ENCODE measurements at regions not wholly inside any gene's neighbourhood (a gene's known extent, or its start where the extent isn't known, plus 50 kb on each side); places are given as distances from the start of the nearest gene placed in this dataset.

DNA sequence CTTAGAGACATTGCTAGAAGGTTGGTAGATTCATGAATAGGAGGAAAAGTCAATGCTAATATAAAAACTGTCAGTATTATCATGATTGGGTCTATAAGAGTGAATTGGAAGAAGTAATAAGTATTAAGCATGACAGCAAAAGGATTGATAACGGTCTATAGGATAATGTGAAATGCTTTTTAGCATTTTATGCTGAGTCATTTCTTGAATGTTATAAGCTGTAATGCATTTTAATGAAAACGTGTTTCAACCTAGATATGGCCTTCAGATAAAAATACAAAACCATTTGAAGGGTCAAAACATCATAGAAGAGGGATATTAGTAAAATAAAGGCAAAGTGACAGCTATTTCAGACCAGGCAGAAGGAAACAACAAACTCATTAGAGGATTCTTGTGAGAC lies 353.5 kb downstream of the SH2D1A start:
- no peak overlapping the region for H3K18ac ChIP-seq (ENCODE audit: low read depth, low read length)
- H2BK120ac ChIP-seq (ENCODE audit: low read depth, low read length) = no peak overlapping the region
- no peaks in the 10 kb centered on the region for H4K20me1 ChIP-seq (ENCODE audit: insufficient read depth, low read length)
- H4K91ac ChIP-seq (ENCODE audit: insufficient read depth, low read depth, low read length) = no peak overlapping the region
- no CpG with 5 or more reads among the region's 2 CpGs for WGBS, 2 experiments (ENCODE audit: extremely low coverage in 2 of 2, insufficient read length in 1 of 2)
- ATAC-seq (ENCODE audit: low read depth) (no peak), DNase-seq (no peak)
- TF ChIP-seq MXI1 (IDR thresholded peaks at IDR 0.05; ENCODE audit: borderline replicate concordance, low read depth, low read length) = no peak
- no peak for TF ChIP-seq CEBPB (IDR thresholded peaks at IDR 0.05; ENCODE audit: low read depth, low read length)
- TF ChIP-seq MAFK (IDR thresholded peaks at IDR 0.05; ENCODE audit: low read depth, low read length) = no peak
- TF ChIP-seq NFE2L2 (IDR thresholded peaks at IDR 0.05; ENCODE audit: low read depth, low read length) = peak; percentile 79
- TF ChIP-seq RCOR1 (IDR thresholded peaks at IDR 0.05; ENCODE audit: insufficient replicate concordance, low read length) = no peak
- TF ChIP-seq, protein P1, sequence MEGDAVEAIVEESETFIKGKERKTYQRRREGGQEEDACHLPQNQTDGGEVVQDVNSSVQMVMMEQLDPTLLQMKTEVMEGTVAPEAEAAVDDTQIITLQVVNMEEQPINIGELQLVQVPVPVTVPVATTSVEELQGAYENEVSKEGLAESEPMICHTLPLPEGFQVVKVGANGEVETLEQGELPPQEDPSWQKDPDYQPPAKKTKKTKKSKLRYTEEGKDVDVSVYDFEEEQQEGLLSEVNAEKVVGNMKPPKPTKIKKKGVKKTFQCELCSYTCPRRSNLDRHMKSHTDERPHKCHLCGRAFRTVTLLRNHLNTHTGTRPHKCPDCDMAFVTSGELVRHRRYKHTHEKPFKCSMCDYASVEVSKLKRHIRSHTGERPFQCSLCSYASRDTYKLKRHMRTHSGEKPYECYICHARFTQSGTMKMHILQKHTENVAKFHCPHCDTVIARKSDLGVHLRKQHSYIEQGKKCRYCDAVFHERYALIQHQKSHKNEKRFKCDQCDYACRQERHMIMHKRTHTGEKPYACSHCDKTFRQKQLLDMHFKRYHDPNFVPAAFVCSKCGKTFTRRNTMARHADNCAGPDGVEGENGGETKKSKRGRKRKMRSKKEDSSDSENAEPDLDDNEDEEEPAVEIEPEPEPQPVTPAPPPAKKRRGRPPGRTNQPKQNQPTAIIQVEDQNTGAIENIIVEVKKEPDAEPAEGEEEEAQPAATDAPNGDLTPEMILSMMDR (conservative IDR thresholded peaks at IDR 0.05; ENCODE audit: low read depth, low read length) = no peak
- TF ChIP-seq RAD21 (IDR thresholded peaks at IDR 0.05; ENCODE audit: low read length) = no peak
- no peak overlapping the region for H3K4me2 ChIP-seq (ENCODE audit: low read depth, low read length)
- no peaks in the 10 kb centered on the region for H3K9me1 ChIP-seq (ENCODE audit: insufficient read depth, low read length)
- no peak overlapping the region for H3K23ac ChIP-seq (ENCODE audit: low read depth, low read length)
- CTCF ChIA-PET = no interaction called here
- no peak overlapping the region for H2BK20ac ChIP-seq (ENCODE audit: low read depth, low read length)
- no peaks in the 10 kb centered on the region for H3K79me1 ChIP-seq (ENCODE audit: low read depth in 1 of 2, low read length in 2 of 2)
- no TSS peak for BruUV-seq (replicated peaks)
- dilution Hi-C loops (cut with HindIII; ENCODE audit: low sequenced_read_pairs, unreplicated experiment) = no loop called here
- no peaks in the 10 kb centered on the region for H3K9me3 ChIP-seq (ENCODE audit: control insufficient read depth, insufficient read depth, low read length)
- H2AK5ac ChIP-seq (ENCODE audit: low read depth, low read length) = no peak overlapping the region
- no peak overlapping the region for H3K14ac ChIP-seq (replicated peaks; ENCODE audit: low read depth, low read length)
- no peak overlapping the region for H2BK15ac ChIP-seq (ENCODE audit: low read depth, low read length)
- H4K5ac ChIP-seq (ENCODE audit: low read depth, low read length) = no peak overlapping the region
- H2AFZ ChIP-seq (replicated peaks; ENCODE audit: low read length, poor library complexity) = no peak overlapping the region
- H3K4ac ChIP-seq (ENCODE audit: low read depth, low read length) = no peak overlapping the region
- no peak overlapping the region for H3K9ac ChIP-seq (ENCODE audit: low read depth, low read length)
- intact Hi-C loops (cut with micrococcal nuclease) = no loop called here
- no peak overlapping the region for H2AK9ac ChIP-seq (replicated peaks; ENCODE audit: low read depth, low read length, poor library complexity)
- H3K36me3 ChIP-seq (ENCODE audit: control insufficient read depth, insufficient read depth, low read length) = no peaks in the 10 kb centered on the region
- H2BK5ac ChIP-seq (ENCODE audit: low read depth, low read length, poor library complexity, severe bottlenecking) = no peak overlapping the region
- H3K27ac ChIP-seq (ENCODE audit: insufficient read depth, low read length) = no peak overlapping the region
- H3K56ac ChIP-seq (ENCODE audit: extremely low read depth, insufficient read depth, low read length) = no peak overlapping the region
- H4K8ac ChIP-seq (ENCODE audit: low read depth in 2 of 2, low read length in 2 of 2) = no peak overlapping the region
- POLR2A ChIA-PET (ENCODE audit: unreplicated experiment) = no interaction called here
- no peaks in the 10 kb centered on the region for H3K4me1 ChIP-seq (ENCODE audit: control insufficient read depth, insufficient read depth, low read length)
- in situ Hi-C loops (cut with MboI; ENCODE audit: low sequenced_read_pairs) = no loop called here
- H3K4me3 ChIP-seq (ENCODE audit: insufficient read depth, low read depth, low read length) = no peak overlapping the region
- H3K27me3 ChIP-seq (ENCODE audit: control insufficient read depth, insufficient read depth, low read length) = no peaks in the 10 kb centered on the region
